Mesenchymal stem cell (in vitro differentiated cells and primary cell): ENCODE measurements at regions not wholly inside any gene's neighbourhood (a gene's known extent, or its start where the extent isn't known, plus 50 kb on each side); places are given as distances from the start of the nearest gene placed in this dataset.
A peak's percentile ranks its signal among the peaks of the same experiment; 100 is the strongest.

Experiments used
- DNase-seq: peaks from one replicate; pipeline ENCODE4 v3.0.0-alpha.2; 2013
- H2AFZ ChIP-seq: one replicate; pipeline ENCODE4 v1.6.1; 2013; ENCODE audit warnings: low read depth, mild to moderate bottlenecking, control low read depth, inconsistent platforms, low read length, moderate library complexity
- H2AK5ac ChIP-seq: 2 replicates; pipeline ENCODE4 v1.6.1; 2013; ENCODE audit warnings: low read length, moderate library complexity, mild to moderate bottlenecking, inconsistent platforms; ENCODE audit not compliant: severe bottlenecking
- H2BK120ac ChIP-seq: one replicate; pipeline ENCODE4 v1.6.1; 2013; ENCODE audit warnings: low read depth, mild to moderate bottlenecking, inconsistent platforms, low read length, moderate library complexity
- H2BK12ac ChIP-seq, 2 experiments: one replicate each; pipeline ENCODE4 v1.6.1; 2013; ENCODE audit warnings: inconsistent platforms in 2 of 2, low read length in 2 of 2, mild to moderate bottlenecking in 2 of 2, moderate library complexity in 2 of 2, control low read depth in 1 of 2
- H2BK15ac ChIP-seq: one replicate; pipeline ENCODE4 v1.6.1; 2013; ENCODE audit warnings: mild to moderate bottlenecking, low read depth, inconsistent platforms; ENCODE audit not compliant: poor library complexity, severe bottlenecking
- H2BK5ac ChIP-seq: 2 replicates; pipeline ENCODE4 v1.6.1; 2013; ENCODE audit warnings: low read depth, mild to moderate bottlenecking, low read length, control low read depth, inconsistent platforms; ENCODE audit not compliant: poor library complexity, severe bottlenecking
- H3K14ac ChIP-seq, 2 experiments: one replicate each; pipeline ENCODE4 v1.6.1; 2013; ENCODE audit warnings: inconsistent platforms in 2 of 2, low read length in 2 of 2, control low read depth in 1 of 2, mild to moderate bottlenecking in 1 of 2, moderate library complexity in 1 of 2
- H3K18ac ChIP-seq, 2 experiments: one replicate each; pipeline ENCODE4 v1.6.1; 2013; ENCODE audit warnings: inconsistent platforms in 2 of 2, low read length in 2 of 2, control low read depth in 1 of 2, low read depth in 1 of 2, mild to moderate bottlenecking in 1 of 2
- H3K23ac ChIP-seq, 2 experiments: one replicate each; pipeline ENCODE4 v1.6.1; 2013; ENCODE audit warnings: inconsistent platforms in 2 of 2, low read length in 2 of 2, mild to moderate bottlenecking in 2 of 2, moderate library complexity in 2 of 2, control low read depth in 1 of 2
- H3K27ac ChIP-seq: 2 replicates; pipeline ENCODE4 v1.5.1; 2013; ENCODE audit warnings: mild to moderate bottlenecking, moderate library complexity, low read length, control low read depth, inconsistent platforms; ENCODE audit not compliant: poor library complexity, severe bottlenecking
- H3K27me3 ChIP-seq, 2 experiments: 2 replicates each; pipeline versions ENCODE4 v1.6.1 to v1.7.0; 2013; ENCODE audit warnings: low read length in 2 of 2, mild to moderate bottlenecking in 2 of 2, moderate library complexity in 2 of 2, control low read depth in 1 of 2, inconsistent platforms in 1 of 2; ENCODE audit not compliant: control insufficient read depth in 1 of 2, insufficient read depth in 1 of 2
- H3K36me3 ChIP-seq, 2 experiments: 2 replicates each; pipeline versions ENCODE4 v1.6.1 to v1.7.0; 2013; ENCODE audit warnings: low read length in 2 of 2, control low read depth in 1 of 2, inconsistent platforms in 1 of 2, low read depth in 1 of 2, mild to moderate bottlenecking in 1 of 2; ENCODE audit not compliant: insufficient read depth in 2 of 2, control insufficient read depth in 1 of 2
- H3K4ac ChIP-seq, 2 experiments: one replicate each; pipeline ENCODE4 v1.6.1; 2013; ENCODE audit warnings: inconsistent platforms in 2 of 2, low read length in 2 of 2, mild to moderate bottlenecking in 2 of 2, moderate library complexity in 2 of 2, control low read depth in 1 of 2, low read depth in 1 of 2
- H3K4me1 ChIP-seq: 2 replicates; pipeline ENCODE4 v1.6.1; 2013; ENCODE audit warnings: low read depth, low read length, control low read depth; ENCODE audit not compliant: control insufficient read depth, insufficient read depth
- H3K4me2 ChIP-seq: 2 replicates; pipeline ENCODE4 v1.6.1; 2013; ENCODE audit warnings: low read length, mild to moderate bottlenecking, inconsistent platforms; ENCODE audit not compliant: poor library complexity, severe bottlenecking
- H3K4me3 ChIP-seq, 2 experiments: 2 replicates each; pipeline versions ENCODE4 v1.5.1 to v1.7.0; 2013; ENCODE audit warnings: low read length in 2 of 2, mild to moderate bottlenecking in 2 of 2, control low read depth in 1 of 2, low read depth in 1 of 2; ENCODE audit not compliant: insufficient read depth in 1 of 2
- H3K79me1 ChIP-seq: replicated peaks from 2 replicates; pipeline ENCODE4 v1.6.1; 2013; ENCODE audit warnings: mild to moderate bottlenecking, control low read depth, low read length, inconsistent platforms; ENCODE audit not compliant: poor library complexity, severe bottlenecking
- H3K9ac ChIP-seq: 2 replicates; pipeline ENCODE4 v1.7.0; 2013; ENCODE audit warnings: mild to moderate bottlenecking, low read length, moderate library complexity
- H3K9me3 ChIP-seq: 2 replicates; pipeline ENCODE4 v1.7.0; 2013; ENCODE audit warnings: mild to moderate bottlenecking, low read length; ENCODE audit not compliant: control insufficient read depth
- H4K8ac ChIP-seq: one replicate; pipeline ENCODE4 v1.6.1; 2013; ENCODE audit warnings: inconsistent platforms, mild to moderate bottlenecking, low read length, moderate library complexity
- H4K91ac ChIP-seq: one replicate; pipeline ENCODE4 v1.6.1; 2013; ENCODE audit warnings: mild to moderate bottlenecking, low read length, inconsistent platforms
- WGBS: methylation state at CpG from one replicate; pipeline ENCODE4 v1.1.7; 2013; ENCODE audit warnings: mixed read lengths; 5-methylcytosine and 5-hydroxymethylcytosine counted together

DNA sequence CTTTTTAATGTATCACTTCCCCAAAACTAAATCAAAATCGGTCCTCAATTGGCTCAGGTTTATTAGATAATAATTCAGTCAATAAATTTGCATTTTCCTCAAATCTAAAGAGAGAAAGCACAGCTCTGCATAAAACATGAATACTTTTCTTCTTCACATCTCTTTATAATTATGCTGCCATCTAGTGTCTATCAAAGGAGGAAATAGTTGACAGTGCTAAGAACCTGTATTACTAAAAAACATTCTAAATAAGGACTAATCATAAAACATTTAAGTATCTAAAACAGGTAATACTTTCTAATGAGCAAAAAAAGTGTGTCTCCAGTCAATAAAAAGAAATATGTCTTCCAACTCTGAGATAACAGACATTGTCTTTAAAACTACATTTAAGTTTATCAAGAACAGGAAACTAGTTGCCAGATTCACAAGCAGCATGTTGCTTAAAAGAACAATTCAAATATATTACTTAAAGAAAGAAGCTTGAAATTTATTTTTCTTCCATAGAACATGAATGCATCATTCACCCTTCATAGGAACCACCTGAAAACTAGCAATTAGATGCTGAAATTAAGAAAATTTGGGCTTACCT lies 56.5 kb upstream of the DST start:
- no peak overlapping the region for H2AFZ ChIP-seq

DNA sequence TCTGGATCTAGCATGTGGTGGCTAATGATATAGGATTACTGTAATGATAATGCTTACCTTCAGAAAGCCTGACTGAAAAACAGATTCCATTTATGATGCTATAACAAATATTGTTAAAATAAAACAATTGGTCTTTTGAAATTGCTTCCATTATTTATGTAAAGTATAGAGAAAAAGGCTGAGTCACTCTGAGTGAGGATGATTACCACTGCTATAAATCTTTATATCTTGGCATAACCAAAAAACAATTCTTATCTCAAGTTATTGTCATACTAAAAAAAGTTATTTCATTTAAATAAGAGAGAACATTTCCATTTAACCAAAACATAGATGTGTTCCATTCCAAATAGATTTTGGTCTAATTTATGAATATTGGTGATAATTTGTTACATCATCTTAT lies 53.0 kb upstream of the DST start:
- Histone ChIP-seq H3K14ac (no peak overlapping the region), H3K4me1 (peaks cover 5% of the 10 kb centered on the region), H3K9ac (no peak overlapping the region), H4K8ac (no peak overlapping the region), H3K27me3 (no peaks in the 10 kb centered on the region), H3K36me3 (peaks cover 0 to 33% of the 10 kb centered on the region in 2 experiments), H2AFZ (no peak overlapping the region), H3K9me3 (no peaks in the 10 kb centered on the region), H3K27ac (no peak overlapping the region), H2BK5ac (no peak overlapping the region), H3K18ac (no peak overlapping the region), H2BK120ac (no peak overlapping the region), H2BK12ac (no peak overlapping the region), H3K4me2 (no peak overlapping the region), H3K23ac (no peak overlapping the region), H3K4ac (no peak overlapping the region), H3K4me3 (no peak overlapping the region), H2AK5ac (no peak overlapping the region), H2BK15ac (no peak overlapping the region), H4K91ac (no peak overlapping the region), H3K79me1 (peaks cover 19% of the 10 kb centered on the region)
- DNase-seq: no peak

More for the DNA sequence above, 56.5 kb upstream of the DST start:
- no peak overlapping the region for H3K23ac ChIP-seq
- no peaks in the 10 kb centered on the region for H3K9me3 ChIP-seq
- H2BK15ac ChIP-seq: no peak overlapping the region
- H3K4me1 ChIP-seq: peaks cover 5% of the 10 kb centered on the region
- no peak overlapping the region for H2BK5ac ChIP-seq
- no peak overlapping the region for H2AK5ac ChIP-seq
- no peak overlapping the region for H3K14ac ChIP-seq
- no peak overlapping the region for H2BK12ac ChIP-seq
- no peak overlapping the region for H4K91ac ChIP-seq
- DNase-seq: peak; percentile 56
- H3K9ac ChIP-seq: peak overlapping the region; percentile 9
- H3K18ac ChIP-seq: no peak overlapping the region
- no peak overlapping the region for H3K4me3 ChIP-seq
- peaks cover 22% of the 10 kb centered on the region for H3K79me1 ChIP-seq
- no peak overlapping the region for H3K27ac ChIP-seq
- 50% methylated on average over 1 of the region's 1 CpG for WGBS
- H3K36me3 ChIP-seq: peaks cover 0 to 57% of the 10 kb centered on the region in 2 experiments
- H4K8ac ChIP-seq: no peak overlapping the region
- no peak overlapping the region for H2BK120ac ChIP-seq
- H3K4me2 ChIP-seq: no peak overlapping the region
- H3K27me3 ChIP-seq: no peaks in the 10 kb centered on the region
- H3K4ac ChIP-seq: no peak overlapping the region

DNA sequence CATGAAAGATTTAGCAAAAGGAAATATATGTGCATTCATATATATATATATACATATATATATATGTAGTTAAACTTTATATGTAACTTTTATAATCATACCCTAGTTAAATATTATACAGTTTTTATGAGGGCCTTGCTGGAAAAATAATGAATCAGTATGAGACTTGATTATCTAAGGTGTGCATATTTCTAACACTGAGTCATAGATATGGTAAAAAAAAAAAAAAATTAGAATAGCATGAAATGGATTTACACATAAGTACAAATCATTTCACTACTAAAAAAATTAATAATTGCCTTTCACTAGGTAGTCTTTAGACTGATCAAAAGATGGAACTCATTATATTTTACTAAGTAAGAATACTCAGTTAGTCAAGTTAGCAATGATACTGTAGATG lies 51.3 kb upstream of the DST start:
- H3K23ac ChIP-seq: no peak overlapping the region
- no peak overlapping the region for H4K8ac ChIP-seq
- no peak overlapping the region for H2BK15ac ChIP-seq
- H2AFZ ChIP-seq: no peak overlapping the region
- DNase-seq: no peak
- no peak overlapping the region for H3K4me2 ChIP-seq
- H3K18ac ChIP-seq: no peak overlapping the region
- H2AK5ac ChIP-seq: no peak overlapping the region
- no peak overlapping the region for H4K91ac ChIP-seq
- H2BK120ac ChIP-seq: no peak overlapping the region
- peak overlapping the region; percentile 90 for H3K9ac ChIP-seq
- H3K27ac ChIP-seq: no peak overlapping the region
- no peak overlapping the region for H3K4me3 ChIP-seq
- H3K9me3 ChIP-seq: no peaks in the 10 kb centered on the region
- no peaks in the 10 kb centered on the region for H3K27me3 ChIP-seq
- no peak overlapping the region for H3K4ac ChIP-seq
- H2BK5ac ChIP-seq: no peak overlapping the region
- H2BK12ac ChIP-seq: no peak overlapping the region
- H3K79me1 ChIP-seq: peaks cover 17% of the 10 kb centered on the region
- H3K36me3 ChIP-seq: peaks cover 0 to 25% of the 10 kb centered on the region in 2 experiments
- H3K14ac ChIP-seq: no peak overlapping the region
- peaks cover 3% of the 10 kb centered on the region for H3K4me1 ChIP-seq

GRCh38 chr6:56693246-56693607 lies 50.5 kb upstream of the DST start:
- Histone ChIP-seq H3K36me3 (peaks cover 0 to 25% of the 10 kb centered on the region in 2 experiments), H3K4me3 (peak overlapping the region in 1 of 2 experiments; percentile 73), H4K8ac (no peak overlapping the region), H2AFZ (no peak overlapping the region), H3K9ac (peak overlapping the region; percentile 90), H2BK12ac (no peak overlapping the region), H2BK15ac (no peak overlapping the region), H2AK5ac (no peak overlapping the region), H3K4me2 (peak overlapping the region; percentile 7), H3K18ac (no peak overlapping the region), H3K27ac (peak overlapping the region; percentile 98), H3K4me1 (peaks cover 3% of the 10 kb centered on the region), H3K79me1 (peaks cover 16% of the 10 kb centered on the region), H3K9me3 (no peaks in the 10 kb centered on the region), H3K4ac (no peak overlapping the region), H2BK120ac (no peak overlapping the region), H3K23ac (no peak overlapping the region), H3K14ac (no peak overlapping the region), H4K91ac (no peak overlapping the region), H3K27me3 (no peaks in the 10 kb centered on the region), H2BK5ac (peak overlapping the region; percentile 77)
- 42% methylated on average over 4 of the region's 5 CpGs for WGBS
- DNase-seq: peak; percentile 94
